SK-N-SH (cell line): ENCODE measurements at regions not wholly inside any gene's neighbourhood (a gene's known extent, or its start where the extent isn't known, plus 50 kb on each side); places are given as distances from the start of the nearest gene placed in this dataset.

Source experiments
- CTCF ChIA-PET: fragments of 300-600, 350-600 bp; formaldehyde crosslinking; extraction: SDS; loops from one replicate; lab custom pipeline; 2021; lab: Yijun Ruan, JAX
- POLR2A ChIA-PET: fragments of 350-600 bp; sonication (Branson Sonifier 250); formaldehyde crosslinking; extraction: SDS; loops from one replicate; lab custom pipeline; 2020; ENCODE audit warnings: antibody characterized with exemption, inconsistent platforms; lab: Yijun Ruan, JAX
- DNase-seq: peaks from one replicate; pipeline ENCODE4 v3.0.0; 2012
- H2AFZ ChIP-seq: fragments of 200-600 bp; sonication (generic); 2 replicates; pipeline ENCODE4 v1.8.1; 2016; ENCODE audit warnings: antibody characterized with exemption, mild to moderate bottlenecking, low read depth
- H3F3A ChIP-seq: fragments of 200-600 bp; sonication (generic); replicated peaks from 2 replicates; pipeline ENCODE3; 2016; ENCODE audit warnings: antibody characterized with exemption, mild to moderate bottlenecking; ENCODE audit not compliant: insufficient read depth
- H3K27ac ChIP-seq, 2 experiments: fragments of 200-500 bp in 1 of 2; fragments of 200-600 bp in 1 of 2; sonication (Bioruptor generic) in 1 of 2; sonication (generic), shearing (Covaris generic) in 1 of 2; 2 replicates each; pipeline versions ENCODE4 v1.5.1 to v1.6.1; 2014 to 2016; ENCODE audit warnings: low read depth in 2 of 2, inconsistent platforms in 1 of 2, low read length in 1 of 2, mild to moderate bottlenecking in 1 of 2, mixed read lengths in 1 of 2
- H3K27me3 ChIP-seq: fragments of 200-600 bp; sonication (generic), shearing (Covaris generic); 2 replicates; pipeline ENCODE4 v1.6.1; 2016; ENCODE audit warnings: mixed run types; ENCODE audit not compliant: insufficient read depth
- H3K36me3 ChIP-seq, 2 experiments: fragments of 200-500 bp in 1 of 2; fragments of 200-600 bp in 1 of 2; sonication (Bioruptor generic) in 1 of 2; sonication (generic) in 1 of 2; replicated peaks in 1 of 2; 2 replicates each; pipeline versions ENCODE3 to v1.5.1; 2014 to 2016; ENCODE audit warnings: low read length in 1 of 2, mild to moderate bottlenecking in 1 of 2; ENCODE audit not compliant: insufficient read depth in 2 of 2, control insufficient read depth in 1 of 2
- H3K4me1 ChIP-seq, 2 experiments: fragments of 200-500 bp in 1 of 2; fragments of 200-600 bp in 1 of 2; sonication (Bioruptor generic) in 1 of 2; sonication (generic), shearing (Covaris generic) in 1 of 2; 2 replicates each; pipeline versions ENCODE4 v1.5.1 to v1.6.1; 2014 to 2016; ENCODE audit warnings: low read depth in 1 of 2, low read length in 1 of 2, mixed run types in 1 of 2; ENCODE audit not compliant: insufficient read depth in 2 of 2, control insufficient read depth in 1 of 2
- H3K4me2 ChIP-seq: fragments of 200-600 bp; sonication (generic), shearing (Covaris generic); 2 replicates; pipeline ENCODE4 v1.6.1; 2017; ENCODE audit warnings: mixed run types
- H3K4me3 ChIP-seq, 2 experiments: fragments of 200-500 bp in 1 of 2; fragments of 200-600 bp in 1 of 2; sonication (Bioruptor generic) in 1 of 2; sonication (generic), shearing (Covaris generic) in 1 of 2; 2 replicates each; pipeline versions ENCODE4 v1.5.1 to v1.8.1; 2014 to 2016; ENCODE audit warnings: low read depth in 2 of 2, inconsistent platforms in 1 of 2, low read length in 1 of 2, mild to moderate bottlenecking in 1 of 2, mixed read lengths in 1 of 2, moderate library complexity in 1 of 2
- H3K79me2 ChIP-seq: fragments of 200-600 bp; sonication (generic); 2 replicates; pipeline ENCODE4 v1.8.1; 2017; ENCODE audit warnings: mild to moderate bottlenecking; ENCODE audit not compliant: insufficient read depth
- H3K9ac ChIP-seq: fragments of 200-600 bp; sonication (generic); 2 replicates; pipeline ENCODE4 v1.6.1; 2017; ENCODE audit warnings: mixed run types
- H3K9me2 ChIP-seq: fragments of 200-600 bp; sonication (generic); 2 replicates; pipeline ENCODE4 v1.6.1; 2017; ENCODE audit warnings: mixed run types
- H3K9me3 ChIP-seq: fragments of 200-600 bp; sonication (generic); 2 replicates; pipeline ENCODE4 v1.6.1; 2017; ENCODE audit warnings: mixed run types, mild to moderate bottlenecking, moderate library complexity
- H4K20me1 ChIP-seq: fragments of 200-600 bp; sonication (generic); 2 replicates; pipeline ENCODE4 v1.6.1; 2017; ENCODE audit warnings: mild to moderate bottlenecking, mixed run types; ENCODE audit not compliant: insufficient read depth
- CHD2 ChIP-seq: fragments of 150-350 bp; IDR thresholded peaks from 2 replicates; pipeline ENCODE4 v1.6.1; 2018; ENCODE audit warnings: low read length; ENCODE audit not compliant: partially characterized antibody
- FOSL2 ChIP-seq: IDR thresholded peaks from 2 replicates; pipeline ENCODE4 v1.4.0; 2012; ENCODE audit warnings: low read depth, mild to moderate bottlenecking, moderate library complexity, borderline replicate concordance
- FOXM1 ChIP-seq: IDR thresholded peaks from 2 replicates; pipeline ENCODE4 v1.4.0; 2012; ENCODE audit warnings: low read depth, mild to moderate bottlenecking
- GABPA ChIP-seq: IDR thresholded peaks from 2 replicates; pipeline ENCODE4 v1.4.0; 2012; ENCODE audit warnings: low read depth, mild to moderate bottlenecking
- GATA2 ChIP-seq: sonication (generic); formaldehyde crosslinking; IDR thresholded peaks from 2 replicates; pipeline ENCODE4 v1.5.0; 2020; ENCODE audit warnings: mild to moderate bottlenecking, missing genetic modification reagents
- MXI1 ChIP-seq: IDR thresholded peaks from 2 replicates; pipeline ENCODE4 v1.6.1; 2012; ENCODE audit warnings: mild to moderate bottlenecking, low read depth, low read length, improper control_type of control experiment
- NRF1 ChIP-seq: IDR thresholded peaks from 2 replicates; pipeline ENCODE4 v1.6.1; 2012; ENCODE audit warnings: low read depth, mild to moderate bottlenecking, low read length
- RAD21 ChIP-seq: IDR thresholded peaks from 2 replicates; pipeline ENCODE4 v1.6.1; 2012; ENCODE audit warnings: mild to moderate bottlenecking, low read length
- RCOR1 ChIP-seq: fragments of 150-350 bp; IDR thresholded peaks from 2 replicates; pipeline ENCODE4 v1.6.1; 2017; ENCODE audit warnings: antibody characterized with exemption, low read length
- SIN3A ChIP-seq: IDR thresholded peaks from 2 replicates; pipeline ENCODE4 v1.6.1; 2012; ENCODE audit warnings: low read depth, mild to moderate bottlenecking, low read length, moderate library complexity, borderline replicate concordance
- SMC3 ChIP-seq: IDR thresholded peaks from 2 replicates; pipeline ENCODE4 v1.6.1; 2012; ENCODE audit warnings: low read depth, low read length, improper control_type of control experiment
- TAF1 ChIP-seq: IDR thresholded peaks from 2 replicates; pipeline ENCODE4 v1.6.1; 2012; ENCODE audit warnings: low read depth, mild to moderate bottlenecking, low read length, moderate library complexity, borderline replicate concordance
- TEAD4 ChIP-seq: IDR thresholded peaks from 2 replicates; pipeline ENCODE4 v1.4.0; 2012; ENCODE audit warnings: mild to moderate bottlenecking, borderline replicate concordance; ENCODE audit not compliant: insufficient read depth
- YY1 ChIP-seq: IDR thresholded peaks from 2 replicates; pipeline ENCODE4 v1.4.0; 2012; ENCODE audit warnings: low read depth, mild to moderate bottlenecking
- WGBS: methylation state at CpG from one replicate; pipeline ENCODE4 v1.1.6; 2017; ENCODE audit warnings: low lambda C conversion rate; 5-methylcytosine and 5-hydroxymethylcytosine counted together
- TF ChIP-seq, protein P1 (sequence below): IDR thresholded peaks from 2 replicates; pipeline ENCODE4 v1.6.1; 2012; ENCODE audit warnings: mild to moderate bottlenecking, low read depth, low read length, moderate library complexity
- TF ChIP-seq, protein P2 (sequence below): fragments of 150-350 bp; IDR thresholded peaks from 2 replicates; pipeline ENCODE4 v1.6.1; 2016; ENCODE audit warnings: mild to moderate bottlenecking, low read depth, low read length
- TF ChIP-seq, protein P3 (sequence below): IDR thresholded peaks from 2 replicates; pipeline ENCODE4; 2012
- TF ChIP-seq, protein P4 (sequence below): fragments of 150-350 bp; IDR thresholded peaks from 2 replicates; pipeline ENCODE4 v1.6.1; 2017; ENCODE audit warnings: antibody characterized with exemption, low read length, low read depth, borderline replicate concordance
- TF ChIP-seq, protein P5 (sequence below): IDR thresholded peaks from 2 replicates; pipeline ENCODE4 v1.4.0; 2012; ENCODE audit warnings: low read depth, borderline replicate concordance

- no peak overlapping the region for H3K4me3 ChIP-seq
- H3K79me2 ChIP-seq: no peaks in the 10 kb centered on the region
- H3K9me3 ChIP-seq: no peaks in the 10 kb centered on the region
- CTCF ChIA-PET: interaction anchor here (1.3 kb wide), 1 partner anchor 351 kb away, joined by 3 read pairs; no protein-coding TSS in a partner anchor
- WGBS: 0% methylated on average over 2 of the region's 2 CpGs
- no peak overlapping the region for H3K9ac ChIP-seq
- H3K36me3 ChIP-seq: no peaks in the 10 kb centered on the region
- no peaks in the 10 kb centered on the region for H3K9me2 ChIP-seq
- POLR2A ChIA-PET: no interaction called here
- no peak for DNase-seq
- no peaks in the 10 kb centered on the region for H3F3A ChIP-seq
- no peak for TF ChIP-seq CHD2
- no peak for TF ChIP-seq RAD21
- no peak for TF ChIP-seq GATA2 (CRISPR knock-in tag)
- TF ChIP-seq MXI1: no peak
- no peak for TF ChIP-seq SMC3
- TF ChIP-seq FOSL2: no peak
- TF ChIP-seq, protein P1, sequence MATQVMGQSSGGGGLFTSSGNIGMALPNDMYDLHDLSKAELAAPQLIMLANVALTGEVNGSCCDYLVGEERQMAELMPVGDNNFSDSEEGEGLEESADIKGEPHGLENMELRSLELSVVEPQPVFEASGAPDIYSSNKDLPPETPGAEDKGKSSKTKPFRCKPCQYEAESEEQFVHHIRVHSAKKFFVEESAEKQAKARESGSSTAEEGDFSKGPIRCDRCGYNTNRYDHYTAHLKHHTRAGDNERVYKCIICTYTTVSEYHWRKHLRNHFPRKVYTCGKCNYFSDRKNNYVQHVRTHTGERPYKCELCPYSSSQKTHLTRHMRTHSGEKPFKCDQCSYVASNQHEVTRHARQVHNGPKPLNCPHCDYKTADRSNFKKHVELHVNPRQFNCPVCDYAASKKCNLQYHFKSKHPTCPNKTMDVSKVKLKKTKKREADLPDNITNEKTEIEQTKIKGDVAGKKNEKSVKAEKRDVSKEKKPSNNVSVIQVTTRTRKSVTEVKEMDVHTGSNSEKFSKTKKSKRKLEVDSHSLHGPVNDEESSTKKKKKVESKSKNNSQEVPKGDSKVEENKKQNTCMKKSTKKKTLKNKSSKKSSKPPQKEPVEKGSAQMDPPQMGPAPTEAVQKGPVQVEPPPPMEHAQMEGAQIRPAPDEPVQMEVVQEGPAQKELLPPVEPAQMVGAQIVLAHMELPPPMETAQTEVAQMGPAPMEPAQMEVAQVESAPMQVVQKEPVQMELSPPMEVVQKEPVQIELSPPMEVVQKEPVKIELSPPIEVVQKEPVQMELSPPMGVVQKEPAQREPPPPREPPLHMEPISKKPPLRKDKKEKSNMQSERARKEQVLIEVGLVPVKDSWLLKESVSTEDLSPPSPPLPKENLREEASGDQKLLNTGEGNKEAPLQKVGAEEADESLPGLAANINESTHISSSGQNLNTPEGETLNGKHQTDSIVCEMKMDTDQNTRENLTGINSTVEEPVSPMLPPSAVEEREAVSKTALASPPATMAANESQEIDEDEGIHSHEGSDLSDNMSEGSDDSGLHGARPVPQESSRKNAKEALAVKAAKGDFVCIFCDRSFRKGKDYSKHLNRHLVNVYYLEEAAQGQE: no peak
- TF ChIP-seq SIN3A: no peak
- TF ChIP-seq, protein P2, sequence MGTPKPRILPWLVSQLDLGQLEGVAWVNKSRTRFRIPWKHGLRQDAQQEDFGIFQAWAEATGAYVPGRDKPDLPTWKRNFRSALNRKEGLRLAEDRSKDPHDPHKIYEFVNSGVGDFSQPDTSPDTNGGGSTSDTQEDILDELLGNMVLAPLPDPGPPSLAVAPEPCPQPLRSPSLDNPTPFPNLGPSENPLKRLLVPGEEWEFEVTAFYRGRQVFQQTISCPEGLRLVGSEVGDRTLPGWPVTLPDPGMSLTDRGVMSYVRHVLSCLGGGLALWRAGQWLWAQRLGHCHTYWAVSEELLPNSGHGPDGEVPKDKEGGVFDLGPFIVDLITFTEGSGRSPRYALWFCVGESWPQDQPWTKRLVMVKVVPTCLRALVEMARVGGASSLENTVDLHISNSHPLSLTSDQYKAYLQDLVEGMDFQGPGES: no peak
- no peak for TF ChIP-seq RCOR1
- no peak for TF ChIP-seq YY1
- no peak for TF ChIP-seq TAF1
- TF ChIP-seq, protein P3, sequence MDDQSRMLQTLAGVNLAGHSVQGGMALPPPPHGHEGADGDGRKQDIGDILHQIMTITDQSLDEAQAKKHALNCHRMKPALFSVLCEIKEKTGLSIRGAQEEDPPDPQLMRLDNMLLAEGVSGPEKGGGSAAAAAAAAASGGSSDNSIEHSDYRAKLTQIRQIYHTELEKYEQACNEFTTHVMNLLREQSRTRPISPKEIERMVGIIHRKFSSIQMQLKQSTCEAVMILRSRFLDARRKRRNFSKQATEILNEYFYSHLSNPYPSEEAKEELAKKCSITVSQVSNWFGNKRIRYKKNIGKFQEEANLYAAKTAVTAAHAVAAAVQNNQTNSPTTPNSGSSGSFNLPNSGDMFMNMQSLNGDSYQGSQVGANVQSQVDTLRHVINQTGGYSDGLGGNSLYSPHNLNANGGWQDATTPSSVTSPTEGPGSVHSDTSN: no peak
- no peak for TF ChIP-seq NRF1
- TF ChIP-seq, protein P4, sequence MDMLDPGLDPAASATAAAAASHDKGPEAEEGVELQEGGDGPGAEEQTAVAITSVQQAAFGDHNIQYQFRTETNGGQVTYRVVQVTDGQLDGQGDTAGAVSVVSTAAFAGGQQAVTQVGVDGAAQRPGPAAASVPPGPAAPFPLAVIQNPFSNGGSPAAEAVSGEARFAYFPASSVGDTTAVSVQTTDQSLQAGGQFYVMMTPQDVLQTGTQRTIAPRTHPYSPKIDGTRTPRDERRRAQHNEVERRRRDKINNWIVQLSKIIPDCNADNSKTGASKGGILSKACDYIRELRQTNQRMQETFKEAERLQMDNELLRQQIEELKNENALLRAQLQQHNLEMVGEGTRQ: no peak
- TF ChIP-seq TEAD4: no peak
- no peak for TF ChIP-seq GABPA
- TF ChIP-seq, protein P5, sequence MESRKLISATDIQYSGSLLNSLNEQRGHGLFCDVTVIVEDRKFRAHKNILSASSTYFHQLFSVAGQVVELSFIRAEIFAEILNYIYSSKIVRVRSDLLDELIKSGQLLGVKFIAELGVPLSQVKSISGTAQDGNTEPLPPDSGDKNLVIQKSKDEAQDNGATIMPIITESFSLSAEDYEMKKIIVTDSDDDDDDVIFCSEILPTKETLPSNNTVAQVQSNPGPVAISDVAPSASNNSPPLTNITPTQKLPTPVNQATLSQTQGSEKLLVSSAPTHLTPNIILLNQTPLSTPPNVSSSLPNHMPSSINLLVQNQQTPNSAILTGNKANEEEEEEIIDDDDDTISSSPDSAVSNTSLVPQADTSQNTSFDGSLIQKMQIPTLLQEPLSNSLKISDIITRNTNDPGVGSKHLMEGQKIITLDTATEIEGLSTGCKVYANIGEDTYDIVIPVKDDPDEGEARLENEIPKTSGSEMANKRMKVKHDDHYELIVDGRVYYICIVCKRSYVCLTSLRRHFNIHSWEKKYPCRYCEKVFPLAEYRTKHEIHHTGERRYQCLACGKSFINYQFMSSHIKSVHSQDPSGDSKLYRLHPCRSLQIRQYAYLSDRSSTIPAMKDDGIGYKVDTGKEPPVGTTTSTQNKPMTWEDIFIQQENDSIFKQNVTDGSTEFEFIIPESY: no peak
- no peak for TF ChIP-seq FOXM1
- TF ChIP-seq, all 33 proteins: peak for 0
- H3K27me3 ChIP-seq: no peaks in the 10 kb centered on the region
- no peak overlapping the region for H3K27ac ChIP-seq
- H3K4me1 ChIP-seq: no peaks in the 10 kb centered on the region
- no peaks in the 10 kb centered on the region for H4K20me1 ChIP-seq
- no peak overlapping the region for H3K4me2 ChIP-seq
- H2AFZ ChIP-seq: no peak overlapping the region
Observed at GRCh38 chr5:114099161-114099560, 262.7 kb upstream of the KCNN2 start.
